ENCODE measurements at regions not wholly inside any gene's neighbourhood (a gene's known extent, or its start where the extent isn't known, plus 50 kb on each side); places are given as distances from the start of the nearest gene placed in this dataset.

- Histone ChIP-seq H3K79me2 (ENCODE audit: control insufficient read depth, insufficient read depth, low read length, poor library complexity) (no peaks in the 10 kb centered on the region), H3K18ac (ENCODE audit: low read length) (no peak overlapping the region), H3K27ac (ENCODE audit: low read depth, low read length) (no peak overlapping the region), H3K36me3 (ENCODE audit: control insufficient read depth in 1 of 2, insufficient read depth in 2 of 2, low read length in 2 of 2) (no peaks in the 10 kb centered on the region), H2AK5ac (ENCODE audit: low read length) (no peak overlapping the region), H2AFZ (ENCODE audit: insufficient read depth, low read length, poor library complexity) (no peak overlapping the region), H3K4me1 (ENCODE audit: control insufficient read depth in 1 of 2, insufficient read depth in 2 of 2, low read length in 2 of 2) (no peaks in the 10 kb centered on the region), H3K23ac (ENCODE audit: low read length) (no peak overlapping the region), H3K14ac (ENCODE audit: low read length) (no peak overlapping the region), H4K91ac (ENCODE audit: low read depth, low read length) (no peak overlapping the region), H4K12ac (ENCODE audit: low read depth, low read length) (no peak overlapping the region), H3K4me2 (ENCODE audit: low read length) (no peak overlapping the region), H3K9me3 (ENCODE audit: insufficient read depth, low read depth, low read length) (no peaks in the 10 kb centered on the region), H3K9ac (ENCODE audit: low read length) (no peak overlapping the region), H2BK5ac (ENCODE audit: low read depth, low read length, poor library complexity) (no peak overlapping the region), H2BK12ac (ENCODE audit: low read length) (no peak overlapping the region), H3K4ac (ENCODE audit: low read depth, low read length) (no peak overlapping the region), H4K8ac (ENCODE audit: low read depth, low read length) (no peak overlapping the region), H3K79me1 (ENCODE audit: low read length) (no peaks in the 10 kb centered on the region), H2BK120ac (ENCODE audit: insufficient read depth, low read length, poor library complexity) (no peak overlapping the region), H3K27me3 (ENCODE audit: insufficient read depth, low read length) (no peaks in the 10 kb centered on the region), H3K4me3 (ENCODE audit: low read depth, low read length) (no peak overlapping the region)
- no peak for DNase-seq
- WGBS (ENCODE audit: extremely low coverage, insufficient coverage, insufficient read length) = no CpG with 5 or more reads among the region's 1 CpG
Measured at GRCh38 chr3:118277814-118278213, 756.8 kb downstream of the IGSF11 start.

- H4K91ac ChIP-seq (ENCODE audit: low read depth, low read length) = no peak overlapping the region
- no CpG with 5 or more reads among the region's 1 CpG for WGBS (ENCODE audit: extremely low coverage, insufficient coverage, insufficient read length)
- H3K4me1 ChIP-seq (ENCODE audit: control insufficient read depth in 1 of 2, insufficient read depth in 2 of 2, low read length in 2 of 2) = no peaks in the 10 kb centered on the region
- no peaks in the 10 kb centered on the region for H3K36me3 ChIP-seq (ENCODE audit: control insufficient read depth in 1 of 2, insufficient read depth in 2 of 2, low read length in 2 of 2)
- H3K18ac ChIP-seq (ENCODE audit: low read length) = no peak overlapping the region
- no peak overlapping the region for H2BK12ac ChIP-seq (ENCODE audit: low read length)
- no peak overlapping the region for H3K14ac ChIP-seq (ENCODE audit: low read length)
- no peak overlapping the region for H2BK5ac ChIP-seq (ENCODE audit: low read depth, low read length, poor library complexity)
- H2AK5ac ChIP-seq (ENCODE audit: low read length) = no peak overlapping the region
- no peak overlapping the region for H3K27ac ChIP-seq (ENCODE audit: low read depth, low read length)
- H4K12ac ChIP-seq (ENCODE audit: low read depth, low read length) = no peak overlapping the region
- H2AFZ ChIP-seq (ENCODE audit: insufficient read depth, low read length, poor library complexity) = no peak overlapping the region
- no peak overlapping the region for H4K8ac ChIP-seq (ENCODE audit: low read depth, low read length)
- H3K27me3 ChIP-seq (ENCODE audit: insufficient read depth, low read length) = no peaks in the 10 kb centered on the region
- no peak overlapping the region for H3K23ac ChIP-seq (ENCODE audit: low read length)
- no peak overlapping the region for H3K4me2 ChIP-seq (ENCODE audit: low read length)
- no peak overlapping the region for H3K4me3 ChIP-seq (ENCODE audit: low read depth, low read length)
- DNase-seq = no peak
- H3K4ac ChIP-seq (ENCODE audit: low read depth, low read length) = no peak overlapping the region
- H2BK120ac ChIP-seq (ENCODE audit: insufficient read depth, low read length, poor library complexity) = no peak overlapping the region
- no peaks in the 10 kb centered on the region for H3K9me3 ChIP-seq (ENCODE audit: insufficient read depth, low read depth, low read length)
- H3K79me1 ChIP-seq (ENCODE audit: low read length) = no peaks in the 10 kb centered on the region
- no peak overlapping the region for H3K9ac ChIP-seq (ENCODE audit: low read length)
- H3K79me2 ChIP-seq (ENCODE audit: control insufficient read depth, insufficient read depth, low read length, poor library complexity) = no peaks in the 10 kb centered on the region
Measured at GRCh38 chr3:118292841-118293240, 741.8 kb downstream of the IGSF11 start.

- H3K4ac ChIP-seq (ENCODE audit: low read depth, low read length) = no peak overlapping the region
- H3K27me3 ChIP-seq (ENCODE audit: insufficient read depth, low read length) = no peaks in the 10 kb centered on the region
- H2BK120ac ChIP-seq (ENCODE audit: insufficient read depth, low read length, poor library complexity) = no peak overlapping the region
- H3K27ac ChIP-seq (ENCODE audit: low read depth, low read length) = no peak overlapping the region
- no peak overlapping the region for H2AFZ ChIP-seq (ENCODE audit: insufficient read depth, low read length, poor library complexity)
- H3K9me3 ChIP-seq (ENCODE audit: insufficient read depth, low read depth, low read length) = no peaks in the 10 kb centered on the region
- H3K18ac ChIP-seq (ENCODE audit: low read length) = no peak overlapping the region
- DNase-seq = no peak
- H4K8ac ChIP-seq (ENCODE audit: low read depth, low read length) = no peak overlapping the region
- H3K36me3 ChIP-seq (ENCODE audit: control insufficient read depth in 1 of 2, insufficient read depth in 2 of 2, low read length in 2 of 2) = no peaks in the 10 kb centered on the region
- H4K12ac ChIP-seq (ENCODE audit: low read depth, low read length) = no peak overlapping the region
- H3K79me2 ChIP-seq (ENCODE audit: control insufficient read depth, insufficient read depth, low read length, poor library complexity) = no peaks in the 10 kb centered on the region
- H3K4me3 ChIP-seq (ENCODE audit: low read depth, low read length) = no peak overlapping the region
- H3K79me1 ChIP-seq (ENCODE audit: low read length) = no peaks in the 10 kb centered on the region
- H2BK5ac ChIP-seq (ENCODE audit: low read depth, low read length, poor library complexity) = no peak overlapping the region
- H3K14ac ChIP-seq (ENCODE audit: low read length) = no peak overlapping the region
- H2AK5ac ChIP-seq (ENCODE audit: low read length) = no peak overlapping the region
- H4K91ac ChIP-seq (ENCODE audit: low read depth, low read length) = no peak overlapping the region
- no peak overlapping the region for H3K23ac ChIP-seq (ENCODE audit: low read length)
- H2BK12ac ChIP-seq (ENCODE audit: low read length) = no peak overlapping the region
- no peaks in the 10 kb centered on the region for H3K4me1 ChIP-seq (ENCODE audit: control insufficient read depth in 1 of 2, insufficient read depth in 2 of 2, low read length in 2 of 2)
- H3K9ac ChIP-seq (ENCODE audit: low read length) = no peak overlapping the region
- H3K4me2 ChIP-seq (ENCODE audit: low read length) = no peak overlapping the region
Measured at GRCh38 chr3:118298133-118298532, 736.5 kb downstream of the IGSF11 start.

DNA sequence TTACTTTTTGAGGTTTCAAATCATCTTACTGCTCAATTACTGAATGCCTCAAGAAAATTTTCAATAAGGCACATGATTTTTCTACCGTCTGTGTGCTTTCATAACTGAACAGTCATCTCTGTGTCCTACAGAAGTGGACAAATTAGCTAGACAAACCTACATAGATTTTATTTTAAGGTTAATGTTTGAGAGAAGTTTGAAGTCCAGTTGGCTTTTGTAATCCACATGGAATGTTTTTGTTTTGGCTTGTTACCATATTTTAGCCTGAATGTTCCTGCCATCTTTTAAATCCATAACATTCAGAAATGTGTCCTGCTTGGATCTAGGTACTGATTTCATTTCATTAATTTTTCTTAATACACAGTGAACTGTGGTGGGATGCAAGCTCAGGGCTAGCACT lies 730.1 kb downstream of the IGSF11 start:
- no peak for DNase-seq
- Histone ChIP-seq H3K27me3 (ENCODE audit: insufficient read depth, low read length) (no peaks in the 10 kb centered on the region), H2BK5ac (ENCODE audit: low read depth, low read length, poor library complexity) (no peak overlapping the region), H3K18ac (ENCODE audit: low read length) (no peak overlapping the region), H3K4me2 (ENCODE audit: low read length) (no peak overlapping the region), H2AFZ (ENCODE audit: insufficient read depth, low read length, poor library complexity) (no peak overlapping the region), H4K8ac (ENCODE audit: low read depth, low read length) (no peak overlapping the region), H3K27ac (ENCODE audit: low read depth, low read length) (no peak overlapping the region), H3K4ac (ENCODE audit: low read depth, low read length) (no peak overlapping the region), H2BK12ac (ENCODE audit: low read length) (no peak overlapping the region), H3K79me2 (ENCODE audit: control insufficient read depth, insufficient read depth, low read length, poor library complexity) (no peaks in the 10 kb centered on the region), H3K36me3 (ENCODE audit: control insufficient read depth in 1 of 2, insufficient read depth in 2 of 2, low read length in 2 of 2) (no peaks in the 10 kb centered on the region), H3K4me3 (ENCODE audit: low read depth, low read length) (no peak overlapping the region), H3K9me3 (ENCODE audit: insufficient read depth, low read depth, low read length) (no peaks in the 10 kb centered on the region), H3K9ac (ENCODE audit: low read length) (no peak overlapping the region), H2AK5ac (ENCODE audit: low read length) (no peak overlapping the region), H4K91ac (ENCODE audit: low read depth, low read length) (no peak overlapping the region), H3K23ac (ENCODE audit: low read length) (no peak overlapping the region), H2BK120ac (ENCODE audit: insufficient read depth, low read length, poor library complexity) (no peak overlapping the region), H3K14ac (ENCODE audit: low read length) (no peak overlapping the region), H3K4me1 (ENCODE audit: control insufficient read depth in 1 of 2, insufficient read depth in 2 of 2, low read length in 2 of 2) (no peaks in the 10 kb centered on the region), H4K12ac (ENCODE audit: low read depth, low read length) (no peak overlapping the region), H3K79me1 (ENCODE audit: low read length) (no peaks in the 10 kb centered on the region)
- no CpG with 5 or more reads among the region's 1 CpG for WGBS (ENCODE audit: extremely low coverage, insufficient coverage, insufficient read length)

DNA sequence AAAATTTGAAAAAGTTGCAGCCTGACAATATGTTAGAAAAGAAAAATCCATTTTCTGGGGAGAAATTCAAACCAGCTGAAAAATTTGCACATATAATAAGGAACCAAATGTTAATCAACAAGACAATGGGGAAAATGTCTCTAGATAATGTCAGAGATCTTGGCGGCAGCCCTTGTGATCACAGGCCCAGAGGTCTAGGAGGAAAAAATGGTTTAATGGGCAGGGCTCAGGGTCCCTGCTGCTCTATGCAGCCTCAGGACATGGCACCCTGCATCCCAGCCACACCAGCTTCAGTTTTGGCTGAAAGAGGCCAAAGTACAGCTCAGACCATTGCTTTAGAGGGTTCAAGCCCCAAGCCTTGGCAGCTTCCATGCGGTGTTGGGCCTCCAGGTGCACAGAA lies 701.9 kb downstream of the IGSF11 start:
- no CpG with 5 or more reads among the region's 2 CpGs for WGBS (ENCODE audit: extremely low coverage, insufficient coverage, insufficient read length)
- Histone ChIP-seq H2BK12ac (ENCODE audit: low read length) (no peak overlapping the region), H3K23ac (ENCODE audit: low read length) (no peak overlapping the region), H3K14ac (ENCODE audit: low read length) (no peak overlapping the region), H3K36me3 (ENCODE audit: control insufficient read depth in 1 of 2, insufficient read depth in 2 of 2, low read length in 2 of 2) (no peaks in the 10 kb centered on the region), H3K27me3 (ENCODE audit: insufficient read depth, low read length) (no peaks in the 10 kb centered on the region), H3K27ac (ENCODE audit: low read depth, low read length) (no peak overlapping the region), H4K12ac (ENCODE audit: low read depth, low read length) (no peak overlapping the region), H2BK5ac (ENCODE audit: low read depth, low read length, poor library complexity) (no peak overlapping the region), H3K79me1 (ENCODE audit: low read length) (no peaks in the 10 kb centered on the region), H3K9ac (ENCODE audit: low read length) (no peak overlapping the region), H2BK120ac (ENCODE audit: insufficient read depth, low read length, poor library complexity) (no peak overlapping the region), H4K8ac (ENCODE audit: low read depth, low read length) (no peak overlapping the region), H2AK5ac (ENCODE audit: low read length) (no peak overlapping the region), H3K4ac (ENCODE audit: low read depth, low read length) (no peak overlapping the region), H2AFZ (ENCODE audit: insufficient read depth, low read length, poor library complexity) (no peak overlapping the region), H3K4me2 (ENCODE audit: low read length) (no peak overlapping the region), H3K4me1 (ENCODE audit: control insufficient read depth in 1 of 2, insufficient read depth in 2 of 2, low read length in 2 of 2) (no peaks in the 10 kb centered on the region), H4K91ac (ENCODE audit: low read depth, low read length) (no peak overlapping the region), H3K4me3 (ENCODE audit: low read depth, low read length) (no peak overlapping the region), H3K18ac (ENCODE audit: low read length) (no peak overlapping the region), H3K79me2 (ENCODE audit: control insufficient read depth, insufficient read depth, low read length, poor library complexity) (no peaks in the 10 kb centered on the region), H3K9me3 (ENCODE audit: insufficient read depth, low read depth, low read length) (peaks cover 11% of the 10 kb centered on the region)
- DNase-seq = no peak

All from trophoblast cell (in vitro differentiated cells and primary cell).